ENCODE measurements at regions not wholly inside any gene's neighbourhood (a gene's known extent, or its start where the extent isn't known, plus 50 kb on each side); places are given as distances from the start of the nearest gene placed in this dataset.

DNA sequence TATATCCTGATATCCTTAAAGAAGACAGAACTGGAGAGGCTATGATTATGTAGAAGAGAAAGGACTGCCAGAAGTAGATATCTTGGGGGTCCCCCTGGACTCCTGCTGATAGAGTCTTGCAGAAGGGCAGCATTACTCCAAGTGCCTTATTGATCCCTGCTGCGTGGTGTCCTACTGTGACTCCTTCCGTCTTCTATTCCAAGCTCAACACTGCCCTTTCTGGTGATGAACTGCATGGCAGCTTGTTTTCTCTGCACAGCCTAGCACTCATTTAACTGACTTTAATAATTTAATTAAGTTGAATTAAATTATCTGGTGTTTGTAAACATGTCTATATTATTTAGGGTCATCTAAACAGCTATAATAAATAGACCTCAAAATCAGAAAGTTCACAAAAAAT is 194.1 kb upstream of the DSEL start:
- no peak for DNase-seq (ENCODE audit: extremely low read depth in 1 of 2, low read depth in 1 of 2)

DNA sequence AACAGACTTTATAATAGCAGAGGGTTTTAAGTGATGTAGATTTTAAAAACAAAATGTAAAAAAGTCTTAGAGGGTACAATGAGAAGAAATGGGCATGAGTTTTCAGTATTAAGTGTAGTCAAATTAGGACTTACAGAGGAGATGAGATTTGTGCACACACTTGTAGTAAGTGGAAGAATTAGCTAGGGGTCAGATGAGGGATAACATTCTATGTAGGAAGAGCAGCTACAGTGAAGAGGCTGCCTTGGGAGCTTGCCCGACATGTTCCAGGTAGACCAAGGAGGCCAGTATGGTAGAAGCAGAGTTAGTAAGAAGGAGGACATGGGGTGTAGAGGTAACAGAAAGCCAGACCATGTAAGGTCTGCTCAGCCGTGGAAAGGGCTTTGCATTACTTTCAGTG is 189.2 kb upstream of the DSEL start:
- no peak for DNase-seq (ENCODE audit: extremely low read depth in 1 of 2, low read depth in 1 of 2)

DNA sequence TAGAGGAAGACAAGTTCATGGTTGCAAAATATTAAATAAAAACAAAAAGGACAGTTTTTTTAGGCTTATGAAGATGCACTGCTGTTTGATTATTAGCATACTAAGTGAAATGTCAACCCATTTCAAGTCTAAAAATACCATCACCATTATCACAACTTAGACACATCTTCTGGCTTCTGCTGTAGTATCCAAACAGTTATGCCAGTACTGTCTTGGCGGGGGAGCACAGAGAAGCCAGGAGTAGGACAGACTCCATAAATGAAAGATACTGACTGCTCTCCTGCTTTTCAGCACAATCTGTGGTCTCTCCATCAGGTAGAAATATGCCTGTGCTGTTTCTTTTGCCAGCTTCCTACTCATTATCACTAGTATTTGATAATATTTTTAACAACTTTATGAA is 179.2 kb upstream of the DSEL start:
- DNase-seq (ENCODE audit: extremely low read depth in 1 of 2, low read depth in 1 of 2): no peak

DNA sequence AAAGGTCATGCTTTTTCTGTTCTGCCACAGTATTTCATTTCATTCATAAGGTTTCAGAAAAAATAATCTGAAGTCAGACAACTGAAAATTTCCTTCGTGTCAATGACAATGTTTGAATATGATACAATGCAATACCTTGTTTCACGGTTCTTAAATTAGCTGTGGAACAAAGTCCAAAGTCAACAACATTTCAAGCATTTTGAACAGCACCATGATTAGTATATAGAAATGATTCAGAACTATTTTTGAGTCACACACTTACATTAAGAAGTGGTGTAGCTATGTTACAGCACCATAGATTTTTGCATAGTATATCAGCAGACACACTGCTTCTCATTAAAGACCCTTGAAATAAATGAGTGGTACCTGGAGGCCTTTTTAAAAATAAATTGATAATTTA is 178.3 kb upstream of the DSEL start:
- no peak for DNase-seq (ENCODE audit: extremely low read depth in 1 of 2, low read depth in 1 of 2)

DNA sequence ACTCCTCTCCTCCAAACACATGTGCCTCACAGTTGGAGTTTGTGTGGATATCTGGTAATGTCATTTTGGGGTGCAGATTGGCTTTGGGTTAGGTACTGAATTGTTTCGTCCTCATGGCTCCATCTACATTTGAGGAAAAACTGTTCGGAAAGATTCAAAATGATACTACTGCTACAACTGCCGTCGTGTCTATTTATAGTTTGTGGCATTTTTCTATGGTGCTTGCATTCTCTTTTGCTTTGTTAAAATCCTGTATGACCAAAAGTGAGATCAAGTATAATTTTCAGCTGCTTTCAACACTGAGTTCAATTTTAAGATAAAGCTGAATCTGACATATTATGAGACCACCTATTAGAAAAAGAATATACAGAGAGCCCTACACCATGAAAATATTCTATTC is 176.3 kb upstream of the DSEL start:
- no peak for DNase-seq (ENCODE audit: extremely low read depth in 1 of 2, low read depth in 1 of 2)

DNA sequence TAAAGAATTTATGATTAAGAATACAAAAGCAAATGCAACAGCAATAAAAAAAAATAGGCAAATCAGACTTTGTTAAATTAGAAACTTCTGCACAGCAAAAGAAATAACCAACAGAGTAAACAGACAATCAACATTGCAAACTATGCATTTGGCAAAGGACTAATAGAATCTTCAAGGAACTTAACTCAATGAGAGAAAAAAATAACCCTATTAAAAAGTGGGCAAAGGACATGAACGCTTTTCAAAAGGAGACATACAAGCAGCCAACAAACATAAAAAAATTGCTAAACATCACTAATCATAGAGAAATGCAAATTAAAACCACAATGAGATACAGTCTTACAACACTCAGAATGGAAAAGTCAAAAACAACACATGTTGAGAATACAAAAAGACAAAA is 166.0 kb upstream of the DSEL start:
- DNase-seq (ENCODE audit: extremely low read depth in 1 of 2, low read depth in 1 of 2): no peak

DNA sequence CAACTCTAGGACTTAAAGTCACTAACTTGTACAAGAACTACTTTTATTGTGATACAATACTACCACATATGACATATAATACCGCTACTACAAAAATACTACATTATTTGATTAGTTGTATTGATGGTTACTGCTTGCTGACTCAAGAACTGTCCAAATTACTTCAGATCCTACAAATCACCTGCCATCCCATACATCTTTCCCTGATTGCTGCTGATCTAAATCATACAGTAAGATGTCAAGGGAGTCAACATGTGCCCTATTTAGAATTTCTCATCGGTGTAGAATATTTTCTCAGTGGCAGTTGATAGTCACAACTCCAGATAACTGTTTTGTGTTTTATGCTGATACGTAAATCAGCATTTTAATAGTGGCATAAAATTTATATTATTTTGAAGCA is 161.0 kb upstream of the DSEL start:
- no peak for DNase-seq (ENCODE audit: extremely low read depth in 1 of 2, low read depth in 1 of 2)

DNA sequence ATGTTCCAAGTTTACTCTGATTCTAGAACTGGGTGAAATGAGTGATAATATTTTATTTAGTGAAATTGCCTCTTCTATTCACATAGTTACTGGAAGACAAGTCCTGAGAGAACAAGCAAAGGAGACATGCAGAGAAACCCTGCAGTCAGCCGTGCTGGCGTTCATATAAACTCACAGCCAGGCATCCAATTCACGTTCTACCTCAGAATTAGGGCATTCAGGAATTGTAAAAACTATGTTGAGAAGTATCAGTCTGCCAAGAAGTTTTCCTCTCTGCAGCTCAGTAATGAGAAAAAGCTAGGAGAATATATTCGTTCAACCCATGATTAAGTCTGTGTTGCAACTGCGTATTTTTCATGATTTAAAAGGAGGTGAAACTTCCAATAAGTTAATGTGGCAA is 156.2 kb upstream of the DSEL start:
- no peak for DNase-seq (ENCODE audit: extremely low read depth in 1 of 2, low read depth in 1 of 2)

DNA sequence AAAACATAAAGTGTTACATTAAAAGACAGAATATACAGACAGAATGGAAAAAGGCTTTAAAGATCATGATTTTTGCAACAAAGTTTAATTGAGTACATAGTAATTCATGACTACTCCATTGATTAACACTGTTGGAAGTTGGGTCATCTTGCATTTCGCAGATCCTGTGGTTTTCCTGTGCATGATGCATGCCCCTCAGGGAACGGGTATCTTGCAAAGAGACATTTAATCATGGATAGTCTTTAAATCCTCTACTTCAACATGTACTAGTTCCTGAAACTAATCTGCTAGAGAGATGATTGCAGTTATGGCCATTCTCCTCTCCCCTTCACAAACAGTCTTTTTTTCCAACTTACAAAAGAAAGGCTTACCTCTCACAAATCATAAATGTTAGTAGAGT is 155.6 kb upstream of the DSEL start:
- DNase-seq (ENCODE audit: extremely low read depth in 1 of 2, low read depth in 1 of 2): no peak

DNA sequence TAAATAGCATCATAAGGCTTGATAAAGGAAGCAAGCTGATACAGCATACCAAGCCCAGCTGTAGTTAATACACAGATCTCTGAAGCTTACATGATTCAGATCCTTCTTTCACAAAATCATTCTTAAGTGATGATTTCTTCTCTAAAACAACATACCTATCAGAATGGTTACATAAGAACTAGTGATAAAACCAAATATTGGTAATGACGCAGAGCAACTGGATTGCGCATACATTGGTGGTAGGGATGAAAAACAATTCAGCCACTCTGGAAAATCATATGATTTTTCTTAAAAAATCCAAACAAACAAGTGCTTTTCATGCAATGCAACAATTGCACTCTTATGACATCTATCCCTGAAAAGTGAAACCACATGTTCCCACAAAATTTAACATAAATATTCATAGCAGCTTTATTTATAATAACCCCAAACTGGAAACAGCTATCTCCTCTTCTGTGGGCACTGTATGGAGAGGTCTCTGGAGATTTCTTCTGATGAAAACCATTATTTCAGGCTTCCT is 153.6 kb upstream of the DSEL start:
- DNase-seq (ENCODE audit: extremely low read depth in 1 of 2, low read depth in 1 of 2): no peak

DNA sequence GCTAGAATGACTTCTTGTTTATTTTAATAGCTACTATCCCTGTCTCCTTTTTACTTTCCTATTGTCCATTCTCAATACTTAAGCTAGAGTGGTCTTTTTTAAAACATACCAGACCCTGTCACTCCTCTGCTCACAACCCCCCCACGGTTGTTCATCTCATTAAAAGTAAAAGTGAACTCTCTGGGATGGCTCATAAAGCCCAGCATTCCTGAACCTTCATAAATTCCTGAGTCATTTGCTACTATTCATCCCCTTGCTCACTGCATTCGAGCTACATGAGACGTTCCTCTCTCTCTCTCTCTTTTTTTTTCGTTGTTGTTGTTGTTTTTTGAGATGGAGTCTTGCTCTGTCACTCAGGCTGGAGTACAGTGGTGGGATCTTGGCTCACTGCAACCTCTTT is 148.7 kb upstream of the DSEL start:
- no peak for DNase-seq (ENCODE audit: extremely low read depth in 1 of 2, low read depth in 1 of 2)

DNA sequence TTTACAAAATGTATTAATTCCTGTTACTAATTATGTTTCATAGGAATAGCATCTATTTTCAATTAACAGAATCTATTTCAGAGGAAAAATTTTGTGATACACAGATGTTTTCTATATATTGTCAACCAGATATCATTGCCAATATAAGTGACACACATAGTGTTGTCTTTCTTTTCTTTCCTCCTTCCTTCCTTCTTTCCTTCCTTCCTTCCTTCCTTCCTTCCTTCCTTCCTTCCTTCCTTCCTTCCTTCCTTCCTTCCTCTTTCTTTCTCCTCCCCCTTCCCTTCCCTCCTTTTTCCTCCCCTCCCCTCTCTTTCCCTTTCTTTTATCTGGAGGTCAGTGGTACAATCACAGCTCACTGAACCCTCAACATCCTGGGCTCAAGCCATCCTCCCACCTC is 146.5 kb upstream of the DSEL start:
- no peak for DNase-seq (ENCODE audit: extremely low read depth in 1 of 2, low read depth in 1 of 2)

DNA sequence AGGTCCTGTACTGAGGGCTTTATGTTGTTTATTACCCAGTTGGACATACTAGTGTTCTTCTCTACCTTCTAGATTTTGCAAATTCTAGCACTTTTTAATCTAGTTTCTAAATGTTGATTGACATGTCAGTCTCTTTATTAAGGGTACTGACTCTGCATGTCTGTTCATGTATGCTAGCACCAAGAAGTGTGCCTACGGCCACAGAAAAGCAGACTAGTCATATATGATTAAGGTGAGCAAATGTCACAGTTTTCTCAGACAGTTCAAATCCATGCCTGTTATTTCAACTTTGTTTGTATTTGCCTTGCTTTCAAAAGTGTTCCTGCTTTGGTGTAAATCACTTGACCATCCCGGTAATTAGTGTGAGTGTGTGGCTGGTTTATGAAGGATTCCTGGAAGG is 145.0 kb upstream of the DSEL start:
- DNase-seq (ENCODE audit: extremely low read depth in 1 of 2, low read depth in 1 of 2): no peak

DNA sequence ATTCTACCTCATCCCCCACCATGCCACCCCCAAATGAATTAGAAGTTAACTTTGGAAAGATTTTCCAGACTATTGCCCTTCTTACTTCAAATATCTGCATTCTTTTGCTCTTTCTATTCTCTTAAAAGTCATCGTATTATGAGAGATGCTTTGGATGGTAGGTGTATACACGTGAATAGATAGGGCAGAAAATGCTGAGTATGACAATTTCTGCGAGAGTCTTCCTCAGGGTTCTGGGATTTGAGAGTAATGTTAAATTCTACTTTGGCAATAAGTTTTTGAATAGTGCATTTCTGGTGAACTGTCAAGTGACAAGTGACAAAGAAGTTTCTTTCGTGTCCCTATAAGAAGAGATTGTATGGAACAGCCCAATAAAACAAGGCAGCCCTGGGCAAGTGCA is 137.6 kb upstream of the DSEL start:
- no peak for DNase-seq (ENCODE audit: extremely low read depth in 1 of 2, low read depth in 1 of 2)

DNA sequence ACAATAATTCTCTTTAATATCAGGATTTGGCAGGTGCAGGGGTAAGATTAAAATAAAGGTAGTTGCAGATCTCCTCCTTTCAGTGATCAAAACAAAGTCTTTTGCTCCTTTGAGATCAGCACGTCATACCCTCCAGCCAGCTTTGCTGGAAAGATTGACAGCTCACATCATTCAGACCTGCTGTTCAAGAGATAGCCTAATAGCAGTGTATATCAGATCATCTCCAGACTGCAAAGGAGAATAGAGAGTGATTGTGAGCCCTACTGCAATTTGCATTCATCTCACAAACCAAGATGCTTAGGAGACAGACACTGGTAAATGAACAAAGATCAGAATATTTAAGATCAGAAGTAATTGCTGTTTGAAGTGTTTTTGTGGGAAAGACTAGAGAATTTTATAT is 135.8 kb upstream of the DSEL start:
- no peak for DNase-seq (ENCODE audit: extremely low read depth in 1 of 2, low read depth in 1 of 2)

DNA sequence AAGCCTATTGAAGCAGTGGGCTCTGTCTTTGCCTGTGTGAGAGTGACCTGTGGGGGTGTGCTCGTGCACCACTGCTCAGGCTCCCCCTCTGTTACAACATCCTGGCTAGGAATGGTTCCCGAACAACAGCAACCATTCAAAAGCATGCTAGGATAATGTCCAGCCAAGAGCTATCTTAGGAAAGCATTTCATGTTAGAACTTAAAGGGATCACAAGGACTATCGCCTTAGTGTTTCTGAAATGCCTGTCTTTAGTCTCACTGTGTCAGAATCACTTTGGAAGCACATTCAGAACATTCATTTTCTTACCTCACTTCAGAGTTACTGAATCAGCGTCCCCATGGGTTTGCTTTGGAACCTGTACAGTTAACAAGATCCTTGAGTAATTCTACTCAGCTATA is 134.9 kb upstream of the DSEL start:
- DNase-seq (ENCODE audit: extremely low read depth in 1 of 2, low read depth in 1 of 2): no peak

DNA sequence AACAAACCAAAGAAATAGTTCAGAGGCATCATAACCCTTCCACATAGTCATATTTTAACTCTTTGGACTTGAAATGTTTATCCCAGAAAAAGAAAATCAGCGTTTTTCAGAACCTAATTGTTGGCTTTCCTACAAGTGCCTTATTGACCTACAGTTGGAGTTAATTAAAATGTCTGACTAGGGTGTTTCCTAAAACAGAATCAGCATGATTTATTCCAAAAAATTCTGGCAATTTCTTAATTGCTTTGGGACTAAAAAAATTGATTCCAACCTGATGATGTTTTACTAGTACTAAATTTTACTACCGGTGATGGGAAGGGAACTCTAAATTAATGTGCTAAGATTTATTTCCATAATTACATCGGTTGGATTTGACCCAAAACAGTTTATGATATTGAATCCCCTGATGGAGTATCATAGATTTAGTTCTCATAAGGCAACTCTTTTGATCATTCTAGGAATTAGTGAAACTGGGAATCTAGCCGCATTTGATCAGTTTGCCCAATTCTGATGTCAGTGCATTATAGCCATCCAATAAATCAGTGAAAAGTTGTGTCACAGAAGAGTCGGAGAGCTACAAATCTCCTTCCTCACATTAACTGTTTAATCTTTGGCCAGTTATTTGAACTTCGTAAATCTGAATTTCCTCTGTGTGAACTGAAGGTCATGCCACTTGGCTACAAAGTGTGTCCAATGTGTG is 134.3 kb upstream of the DSEL start:
- no peak for DNase-seq (ENCODE audit: extremely low read depth in 1 of 2, low read depth in 1 of 2)

DNA sequence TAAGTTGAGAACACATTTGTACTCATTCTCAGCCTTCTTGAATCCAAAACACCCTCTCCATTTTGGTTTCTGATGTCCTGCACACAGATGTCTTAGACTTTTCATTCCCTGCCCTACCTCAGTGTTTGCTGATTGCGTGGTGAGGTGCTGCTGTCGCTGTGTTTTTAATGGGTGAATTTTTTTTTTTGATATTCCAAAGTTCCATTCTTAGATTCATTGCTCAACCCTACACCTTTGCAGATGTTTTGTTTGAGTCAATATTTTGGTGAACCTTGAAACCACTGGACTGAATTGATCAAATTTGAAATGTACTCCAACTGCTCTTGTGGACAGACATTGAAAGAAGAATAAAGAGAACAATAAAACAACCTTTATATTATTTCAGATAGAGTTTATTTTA is 130.4 kb upstream of the DSEL start:
- no peak for DNase-seq (ENCODE audit: extremely low read depth in 1 of 2, low read depth in 1 of 2)

DNA sequence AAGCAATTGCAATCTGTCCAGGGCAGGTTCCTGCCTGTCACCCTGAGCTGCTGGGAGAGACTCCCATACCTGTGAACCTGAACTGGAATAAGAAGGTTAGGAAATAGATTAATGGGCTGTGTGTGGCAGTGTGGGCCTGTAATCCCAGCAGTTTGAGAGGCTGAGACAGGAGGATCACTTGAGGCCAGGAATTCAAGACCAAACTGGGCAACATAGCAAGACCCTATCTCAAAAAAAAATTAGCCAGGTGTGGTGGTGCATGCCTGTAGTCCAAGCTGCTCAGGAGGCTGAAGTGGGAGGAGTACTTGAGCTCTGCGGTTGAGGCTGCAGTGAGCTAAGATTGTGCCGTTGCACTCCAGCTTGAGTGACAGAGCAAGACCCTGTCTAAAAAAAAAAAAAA is 127.7 kb upstream of the DSEL start:
- DNase-seq (ENCODE audit: extremely low read depth in 1 of 2, low read depth in 1 of 2): no peak

DNA sequence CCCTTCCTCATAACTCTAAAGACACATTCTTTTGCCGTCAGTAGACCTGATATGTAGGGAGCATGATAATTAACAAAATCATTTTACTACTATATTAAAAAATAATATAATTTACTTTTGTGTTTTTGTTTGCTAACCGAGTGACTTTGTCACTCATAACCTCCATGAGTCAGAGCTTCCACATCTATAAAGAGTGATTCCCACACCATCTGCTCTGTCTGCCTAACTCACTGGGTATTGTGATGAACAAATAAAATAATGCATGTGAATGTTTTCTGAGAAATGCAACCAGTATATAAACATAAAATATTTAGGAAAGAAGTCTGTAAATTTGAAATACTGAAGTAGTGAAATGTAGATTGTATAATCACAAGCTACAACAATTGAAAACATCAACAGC is 123.4 kb upstream of the DSEL start:
- DNase-seq (ENCODE audit: extremely low read depth in 1 of 2, low read depth in 1 of 2): no peak

DNA sequence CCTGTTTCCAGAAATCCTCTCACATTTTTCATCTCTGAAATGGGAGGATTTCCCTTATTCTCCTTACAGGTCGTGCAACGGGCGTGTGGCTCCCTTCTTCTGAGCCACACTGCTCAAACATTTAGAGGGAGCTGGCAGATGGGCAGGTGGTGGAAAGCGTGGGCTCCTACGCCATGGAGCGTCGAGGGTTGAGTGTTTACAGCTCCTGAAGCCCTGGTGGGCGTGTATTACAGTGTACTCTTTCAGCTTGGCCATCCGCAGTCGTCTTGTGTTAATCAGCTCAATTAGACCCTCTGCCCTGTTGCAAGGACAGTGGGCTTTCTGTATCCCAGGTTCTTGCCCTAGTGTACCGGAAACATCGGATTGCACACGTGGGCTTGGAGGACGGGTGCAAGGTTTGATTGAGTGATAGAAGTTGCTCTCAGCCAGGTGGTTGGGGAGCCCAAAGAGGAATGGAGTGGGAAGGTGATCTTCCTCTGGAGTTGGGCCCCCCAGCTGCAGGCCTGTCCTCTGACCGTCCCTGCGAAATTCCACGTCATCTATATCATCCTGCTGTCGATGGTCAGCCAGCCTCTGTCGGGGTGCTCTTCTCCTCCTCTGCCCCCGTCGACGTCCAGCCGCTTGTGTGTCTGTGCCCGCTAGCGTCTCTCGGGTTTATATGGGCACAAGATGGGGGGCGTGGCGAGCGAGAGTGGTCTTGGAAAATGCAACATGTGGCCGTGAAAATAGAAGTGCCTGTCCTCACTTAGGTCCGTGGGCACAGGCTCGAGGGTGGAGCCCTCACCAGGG is 120.3 kb upstream of the DSEL start:
- DNase-seq (ENCODE audit: extremely low read depth in 1 of 2, low read depth in 1 of 2): no peak

DNA sequence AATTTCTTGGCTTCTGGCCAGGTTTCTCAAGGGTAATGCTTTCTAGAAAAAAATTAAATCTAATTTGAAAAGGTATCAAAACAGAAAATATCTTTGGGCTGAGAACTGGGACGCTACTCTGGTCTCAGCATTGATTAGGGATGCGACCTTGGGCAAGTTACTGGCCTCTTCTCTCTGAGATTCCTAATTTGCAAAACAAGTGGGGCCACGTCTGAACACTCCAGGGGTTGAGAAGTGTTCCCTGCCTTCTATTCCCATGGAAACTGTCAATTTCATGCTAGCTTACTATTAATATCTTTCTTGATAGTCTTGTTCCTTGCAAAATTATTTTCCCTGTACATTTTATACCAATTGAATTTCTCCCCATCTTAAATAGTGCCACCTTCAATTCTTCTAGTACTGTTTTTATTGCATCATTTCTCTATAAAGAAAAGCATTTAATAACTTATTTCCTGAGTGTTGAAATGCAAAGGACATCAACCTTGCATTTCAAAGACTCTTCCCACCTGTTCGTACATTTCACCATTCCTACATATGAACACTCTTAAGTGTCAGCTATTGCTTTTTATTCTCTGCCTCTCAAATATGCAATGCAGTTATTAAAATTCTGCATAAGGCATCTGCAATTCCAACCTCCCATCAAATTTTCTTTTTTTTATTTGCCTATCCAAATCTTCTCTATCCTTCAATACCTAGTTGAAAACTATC is 118.3 kb upstream of the DSEL start:
- no peak for DNase-seq (ENCODE audit: extremely low read depth in 1 of 2, low read depth in 1 of 2)

Measured in stimulated activated CD8-positive, alpha-beta memory T cell treated with anti-CD3 and anti-CD28 coated beads, Interleukin-7, amount 100 ng/mL, for 48 hours (primary cell).